ENCODE measurements at regions not wholly inside any gene's neighbourhood (a gene's known extent, or its start where the extent isn't known, plus 50 kb on each side); places are given as distances from the start of the nearest gene placed in this dataset.
A peak's percentile ranks its signal among the peaks of the same experiment; 100 is the strongest.

GRCh38 chr5:74075501-74076484 lies 449.8 kb downstream of the ARHGEF28 start:
- no peaks in the 10 kb centered on the region for H3K36me3 ChIP-seq
- H3K4me3 ChIP-seq, result no peak overlapping the region
- no peaks in the 10 kb centered on the region for H3K9me3 ChIP-seq (ENCODE audit: low read depth)
- DNase-seq (ENCODE audit: low read depth in 1 of 2, low spot score in 1 of 2), result no peak
- no peaks in the 10 kb centered on the region for H3K27me3 ChIP-seq
- peaks cover 10% of the 10 kb centered on the region for H3K4me1 ChIP-seq (ENCODE audit: low read depth)
- no peak overlapping the region for H3K27ac ChIP-seq
- no peak for TF ChIP-seq CTCF (IDR thresholded peaks at IDR 0.05; ENCODE audit: low read depth, low read length)

GRCh38 chr5:74074111-74074510 lies 448.1 kb downstream of the ARHGEF28 start:
- no peaks in the 10 kb centered on the region for H3K36me3 ChIP-seq
- H3K9me3 ChIP-seq (ENCODE audit: low read depth), result no peaks in the 10 kb centered on the region
- TF ChIP-seq CTCF (IDR thresholded peaks at IDR 0.05; ENCODE audit: low read depth, low read length), result no peak

GRCh38 chr5:74073257-74073656 lies 447.3 kb downstream of the ARHGEF28 start:
- H3K36me3 ChIP-seq, result no peaks in the 10 kb centered on the region
- no peak overlapping the region for H3K4me3 ChIP-seq
- peak; percentile 1 to 77 for DNase-seq (ENCODE audit: low read depth in 1 of 2, low spot score in 1 of 2)
- H3K9me3 ChIP-seq (ENCODE audit: low read depth), result no peaks in the 10 kb centered on the region
- H3K4me1 ChIP-seq (ENCODE audit: low read depth), result peaks cover 10% of the 10 kb centered on the region
- no peak overlapping the region for H3K27ac ChIP-seq
- TF ChIP-seq CTCF (IDR thresholded peaks at IDR 0.05; ENCODE audit: low read depth, low read length), result no peak
- no peaks in the 10 kb centered on the region for H3K27me3 ChIP-seq

More at GRCh38 chr5:74074111-74074510, 448.1 kb downstream of the ARHGEF28 start:
- peaks cover 10% of the 10 kb centered on the region for H3K4me1 ChIP-seq (ENCODE audit: low read depth)
- no peak overlapping the region for H3K27ac ChIP-seq
- DNase-seq (ENCODE audit: low read depth in 1 of 2, low spot score in 1 of 2), result no peak
- no peak overlapping the region for H3K4me3 ChIP-seq
- no peaks in the 10 kb centered on the region for H3K27me3 ChIP-seq

GRCh38 chr5:74072646-74073045 lies 446.6 kb downstream of the ARHGEF28 start:
- no peaks in the 10 kb centered on the region for H3K36me3 ChIP-seq
- no peak overlapping the region for H3K27ac ChIP-seq
- H3K9me3 ChIP-seq (ENCODE audit: low read depth), result no peaks in the 10 kb centered on the region
- no peak overlapping the region for H3K4me3 ChIP-seq
- peaks cover 10% of the 10 kb centered on the region for H3K4me1 ChIP-seq (ENCODE audit: low read depth)
- no peak for TF ChIP-seq CTCF (IDR thresholded peaks at IDR 0.05; ENCODE audit: low read depth, low read length)
- peak in 1 of 2 donors; percentile 10 for DNase-seq (ENCODE audit: low read depth in 1 of 2, low spot score in 1 of 2)
- H3K27me3 ChIP-seq, result no peaks in the 10 kb centered on the region

GRCh38 chr5:74070766-74071165 lies 444.8 kb downstream of the ARHGEF28 start:
- no peaks in the 10 kb centered on the region for H3K27me3 ChIP-seq
- no peaks in the 10 kb centered on the region for H3K9me3 ChIP-seq (ENCODE audit: low read depth)
- DNase-seq (ENCODE audit: low read depth in 1 of 2, low spot score in 1 of 2), result no peak
- no peak overlapping the region for H3K4me3 ChIP-seq
- no peak overlapping the region for H3K27ac ChIP-seq
- TF ChIP-seq CTCF (IDR thresholded peaks at IDR 0.05; ENCODE audit: low read depth, low read length), result no peak
- H3K36me3 ChIP-seq, result no peaks in the 10 kb centered on the region
- H3K4me1 ChIP-seq (ENCODE audit: low read depth), result peaks cover 9% of the 10 kb centered on the region

Measured in cardiac muscle cell (in vitro differentiated cells and primary cell).